Tibial artery (tissue), 4 donors: ENCODE measurements at regions not wholly inside any gene's neighbourhood (a gene's known extent, or its start where the extent isn't known, plus 50 kb on each side); places are given as distances from the start of the nearest gene placed in this dataset.

Experiments
- DNase-seq, 2 donors: peaks; one replicate each; pipeline ENCODE4 v3.0.0-alpha.2; 2019
- H3K27ac ChIP-seq, 2 donors: fragments of 200-600 bp; sonication (generic) in 1 of 2; 1 replicate in 1 of 2; 2 replicates in 1 of 2; pipeline ENCODE4 v1.5.1; 2018 to 2019; ENCODE audit warnings: mild to moderate bottlenecking in 1 of 2
- H3K27me3 ChIP-seq, 2 donors: fragments of 200-600 bp; sonication (generic) in 1 of 2; one replicate each; pipeline versions ENCODE4 v1.5.1 to v1.6.0; 2016 to 2019
- H3K36me3 ChIP-seq, 3 donors: fragments of 200-600 bp; sonication (generic) in 2 of 3; one replicate each; pipeline ENCODE4 v1.5.1; 2016 to 2019; ENCODE audit warnings: mild to moderate bottlenecking in 2 of 3
- H3K4me1 ChIP-seq, 4 donors: fragments of 200-600 bp; sonication (generic) in 2 of 4; 1 replicate in 3 of 4; 2 replicates in 1 of 4; pipeline ENCODE4 v1.5.1; 2016 to 2019
- H3K4me3 ChIP-seq, 2 donors: fragments of 200-600 bp; sonication (generic) in 1 of 2; 1 replicate in 1 of 2; 2 replicates in 1 of 2; pipeline ENCODE4 v1.5.1; 2018 to 2019; ENCODE audit warnings: mild to moderate bottlenecking in 2 of 2
- H3K9me3 ChIP-seq, 3 donors: fragments of 200-600 bp; sonication (generic) in 1 of 3; one replicate each; pipeline ENCODE4 v1.5.1; 2016 to 2019
- intact Hi-C: fragments of 100-400 bp; cut with DNase I; formaldehyde crosslinking; loops from one replicate; pipeline ENCODE4 v1.15.0; 2023; ENCODE audit warnings: low total_unique reads
- TF ChIP-seq, protein P1 (sequence below), 2 experiments: fragments of 200-600 bp in 1 of 2; fragments of 450-650 bp in 1 of 2; IDR thresholded peaks; one replicate each; pipeline ENCODE4 v1.5.1; 2017 to 2019; ENCODE audit warnings: antibody characterized with exemption in 2 of 2, mild to moderate bottlenecking in 1 of 2, moderate library complexity in 1 of 2

GRCh38 chr10:27366769-27367168 lies 126.2 kb upstream of the ACBD5 start:
- Histone ChIP-seq H3K27me3 (peaks cover 0 to 5% of the 10 kb centered on the region in 2 donors), H3K4me3 (no peak overlapping the region), H3K27ac (no peak overlapping the region), H3K4me1 (no peaks in the 10 kb centered on the region), H3K36me3 (no peaks in the 10 kb centered on the region), H3K9me3 (no peaks in the 10 kb centered on the region)
- DNase-seq = no peak
- intact Hi-C loops = no loop called here
- TF ChIP-seq, protein P1, sequence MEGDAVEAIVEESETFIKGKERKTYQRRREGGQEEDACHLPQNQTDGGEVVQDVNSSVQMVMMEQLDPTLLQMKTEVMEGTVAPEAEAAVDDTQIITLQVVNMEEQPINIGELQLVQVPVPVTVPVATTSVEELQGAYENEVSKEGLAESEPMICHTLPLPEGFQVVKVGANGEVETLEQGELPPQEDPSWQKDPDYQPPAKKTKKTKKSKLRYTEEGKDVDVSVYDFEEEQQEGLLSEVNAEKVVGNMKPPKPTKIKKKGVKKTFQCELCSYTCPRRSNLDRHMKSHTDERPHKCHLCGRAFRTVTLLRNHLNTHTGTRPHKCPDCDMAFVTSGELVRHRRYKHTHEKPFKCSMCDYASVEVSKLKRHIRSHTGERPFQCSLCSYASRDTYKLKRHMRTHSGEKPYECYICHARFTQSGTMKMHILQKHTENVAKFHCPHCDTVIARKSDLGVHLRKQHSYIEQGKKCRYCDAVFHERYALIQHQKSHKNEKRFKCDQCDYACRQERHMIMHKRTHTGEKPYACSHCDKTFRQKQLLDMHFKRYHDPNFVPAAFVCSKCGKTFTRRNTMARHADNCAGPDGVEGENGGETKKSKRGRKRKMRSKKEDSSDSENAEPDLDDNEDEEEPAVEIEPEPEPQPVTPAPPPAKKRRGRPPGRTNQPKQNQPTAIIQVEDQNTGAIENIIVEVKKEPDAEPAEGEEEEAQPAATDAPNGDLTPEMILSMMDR (IDR thresholded peaks at IDR 0.05) = no peak

DNA sequence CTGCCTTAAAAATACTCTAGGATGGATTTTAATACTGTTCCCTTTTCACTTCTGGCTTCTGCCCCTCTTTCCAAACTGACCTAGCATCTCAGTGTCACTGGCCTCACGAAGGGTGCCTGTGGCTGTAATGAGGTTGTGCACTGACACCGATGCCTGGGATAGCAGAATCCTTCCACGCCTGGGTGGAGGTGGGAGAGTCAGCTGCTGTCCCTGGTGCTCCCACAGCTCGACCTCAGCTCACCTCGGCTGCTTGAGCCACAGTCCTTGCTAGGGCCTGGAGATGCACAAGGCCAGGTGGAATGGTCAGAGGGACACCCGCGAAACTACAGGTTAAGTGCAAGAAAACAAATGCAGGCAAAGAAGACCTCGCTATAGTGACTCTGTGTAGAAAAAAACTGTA lies 123.4 kb upstream of the ACBD5 start:
- H3K27ac ChIP-seq = no peak overlapping the region
- H3K9me3 ChIP-seq = no peaks in the 10 kb centered on the region
- DNase-seq = no peak
- H3K4me1 ChIP-seq = no peaks in the 10 kb centered on the region
- H3K4me3 ChIP-seq = no peak overlapping the region
- intact Hi-C loops = no loop called here
- H3K27me3 ChIP-seq = no peaks in the 10 kb centered on the region
- no peaks in the 10 kb centered on the region for H3K36me3 ChIP-seq
- TF ChIP-seq, protein P1 (IDR thresholded peaks at IDR 0.05) = no peak

GRCh38 chr10:27360581-27361172 lies 120.1 kb upstream of the ACBD5 start:
- no peaks in the 10 kb centered on the region for H3K27me3 ChIP-seq
- no peak overlapping the region for H3K4me3 ChIP-seq
- H3K27ac ChIP-seq = no peak overlapping the region
- intact Hi-C loops = no loop called here
- H3K9me3 ChIP-seq = no peaks in the 10 kb centered on the region
- DNase-seq = peak; percentile 73 to 75
- no peaks in the 10 kb centered on the region for H3K4me1 ChIP-seq
- no peaks in the 10 kb centered on the region for H3K36me3 ChIP-seq
- TF ChIP-seq, protein P1 (IDR thresholded peaks at IDR 0.05) = peak; percentile 37 to 53

DNA sequence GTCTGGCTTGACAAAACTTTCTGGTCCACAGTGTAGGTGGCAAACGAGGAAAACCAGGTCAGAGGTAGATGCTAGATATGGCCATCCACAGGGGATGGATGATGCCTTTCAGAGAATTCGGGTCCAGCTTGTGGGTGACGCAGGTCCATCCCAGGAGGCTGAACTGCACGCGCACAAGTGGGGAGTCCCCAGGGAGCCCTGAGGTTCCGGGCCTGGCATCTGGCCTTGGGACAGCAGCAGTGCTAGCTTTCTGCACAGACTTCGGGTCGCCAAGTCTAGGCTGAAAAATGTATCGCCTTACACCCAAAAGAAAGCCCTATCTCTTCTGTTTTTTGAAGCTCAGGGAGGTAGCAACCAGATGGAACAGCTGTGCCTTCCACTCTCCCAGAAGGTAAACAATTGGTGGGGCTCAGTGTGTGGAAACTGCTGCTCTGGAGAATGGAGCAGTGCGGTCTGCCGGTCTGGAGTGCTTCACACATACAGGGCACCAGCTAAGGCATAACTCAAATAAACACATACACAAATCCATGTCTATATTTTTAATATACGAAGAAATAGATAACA lies 119.3 kb upstream of the ACBD5 start:
- no peaks in the 10 kb centered on the region for H3K4me1 ChIP-seq
- H3K27ac ChIP-seq = no peak overlapping the region
- H3K9me3 ChIP-seq = no peaks in the 10 kb centered on the region
- no peak for DNase-seq
- TF ChIP-seq, protein P1 (IDR thresholded peaks at IDR 0.05) = no peak
- intact Hi-C loops = loop anchor here (5.0 kb wide), 1 partner anchor 133 kb away; no protein-coding TSS in a partner anchor
- H3K4me3 ChIP-seq = no peak overlapping the region
- no peaks in the 10 kb centered on the region for H3K36me3 ChIP-seq
- H3K27me3 ChIP-seq = no peaks in the 10 kb centered on the region

DNA sequence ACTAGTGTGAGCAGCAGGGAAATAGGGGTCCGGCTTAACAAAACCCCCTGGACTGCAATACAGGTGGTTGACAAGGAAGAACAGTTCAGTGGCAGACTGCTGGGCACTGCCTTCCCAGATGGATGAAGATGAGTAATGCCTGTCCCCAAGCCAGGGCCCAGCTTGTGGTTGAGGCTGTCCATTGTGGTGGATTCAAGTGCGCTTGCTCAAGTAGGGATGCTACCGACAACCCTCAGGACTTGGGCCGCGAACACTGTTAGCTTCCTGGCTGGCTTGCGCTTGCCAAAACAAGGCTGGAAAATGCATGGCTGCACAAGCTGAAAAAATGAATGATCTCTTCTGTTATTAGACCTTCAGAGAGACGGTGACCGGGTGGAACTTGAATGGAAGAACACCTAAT lies 116.1 kb upstream of the ACBD5 start:
- no peaks in the 10 kb centered on the region for H3K36me3 ChIP-seq
- H3K4me1 ChIP-seq = peaks cover 0 to 6% (median 0%) of the 10 kb centered on the region in 4 donors
- intact Hi-C loops = loop anchor here (5.0 kb wide), 1 partner anchor 129 kb away; no protein-coding TSS in a partner anchor
- TF ChIP-seq, protein P1 (IDR thresholded peaks at IDR 0.05) = no peak
- DNase-seq = no peak
- no peak overlapping the region for H3K4me3 ChIP-seq
- no peaks in the 10 kb centered on the region for H3K27me3 ChIP-seq
- H3K27ac ChIP-seq = no peak overlapping the region
- no peaks in the 10 kb centered on the region for H3K9me3 ChIP-seq
